Transverse colon (tissue), 4 donors: ENCODE measurements at regions not wholly inside any gene's neighbourhood (a gene's known extent, or its start where the extent isn't known, plus 50 kb on each side); places are given as distances from the start of the nearest gene placed in this dataset.

ENCODE experiments used
- DNase-seq: peaks from one replicate; pipeline ENCODE4 v3.0.0-alpha.2; 2019
- H3K27ac ChIP-seq, 4 donors: fragments of 200-600 bp; sonication (generic); 2 replicates each; pipeline ENCODE4 v1.5.1; 2016 to 2018; ENCODE audit warnings: inconsistent platforms in 4 of 4
- H3K27me3 ChIP-seq: fragments of 200-600 bp; sonication (generic); 2 replicates; pipeline ENCODE4 v1.5.1; 2017; ENCODE audit warnings: inconsistent platforms
- H3K36me3 ChIP-seq, 4 donors: fragments of 200-600 bp; sonication (generic); 2 replicates each; pipeline ENCODE4 v1.5.1; 2017 to 2019; ENCODE audit warnings: inconsistent platforms in 4 of 4
- H3K4me1 ChIP-seq, 4 donors: fragments of 200-600 bp; sonication (generic); 2 replicates each; pipeline ENCODE4 v1.5.1; 2017 to 2020; ENCODE audit warnings: inconsistent platforms in 4 of 4
- H3K4me3 ChIP-seq, 4 donors: fragments of 200-600 bp; sonication (generic); 1 replicate in 1 of 4; 2 replicates in 3 of 4; pipeline versions ENCODE4 v1.5.1 to v1.6.1; 2017 to 2019; ENCODE audit warnings: inconsistent platforms in 4 of 4
- H3K9me3 ChIP-seq, 2 donors: fragments of 200-600 bp; sonication (generic); 2 replicates each; pipeline ENCODE4 v1.5.1; 2017 to 2019; ENCODE audit warnings: inconsistent platforms in 2 of 2
- CTCF ChIP-seq, 5 experiments: fragments of 200-600 bp in 3 of 5; fragments of 450-650 bp in 2 of 5; sonication (generic) in 3 of 5; IDR thresholded peaks; 1 replicate in 2 of 5; 2 replicates in 3 of 5; pipeline ENCODE4 v1.5.1; 2016 to 2017; ENCODE audit warnings: antibody characterized with exemption in 5 of 5, inconsistent platforms in 3 of 5, mild to moderate bottlenecking in 2 of 5, moderate library complexity in 1 of 5
- EP300 ChIP-seq: sonication (generic); formaldehyde crosslinking; IDR thresholded peaks from one replicate; pipeline ENCODE4 v1.6.1; 2017; ENCODE audit warnings: antibody characterized with exemption, low read depth
- POLR2A ChIP-seq: fragments of 450-650 bp; IDR thresholded peaks from one replicate; pipeline ENCODE4 v1.6.1; 2016; ENCODE audit warnings: antibody characterized with exemption, mild to moderate bottlenecking, moderate library complexity
- POLR2AphosphoS5 ChIP-seq, 3 donors: sonication (generic); formaldehyde crosslinking; IDR thresholded peaks; one replicate each; pipeline ENCODE4 v1.6.1; 2016; ENCODE audit warnings: antibody characterized with exemption in 3 of 3
- WGBS, 2 donors: methylation state at CpG; one replicate each; pipeline ENCODE4 v1.1.5; 2018; ENCODE audit warnings: low coverage in 1 of 2; 5-methylcytosine and 5-hydroxymethylcytosine counted together
- in situ Hi-C, 4 donors: fragments of 200-750 bp; cut with MboI; loops; one replicate each; pipeline versions ENCODE4 v1.15.0 to v1.15.1; 2017; ENCODE audit warnings: low sequenced_read_pairs in 3 of 4, low pct_ligation_motif_present in 1 of 4, low pct_unique_long_range_greater_than_20kb in 1 of 4
- intact Hi-C: fragments of 100-400 bp; cut with DNase I; formaldehyde crosslinking; loops from one replicate; pipeline ENCODE4 v1.15.1; 2023; ENCODE audit warnings: low total_unique reads

DNA sequence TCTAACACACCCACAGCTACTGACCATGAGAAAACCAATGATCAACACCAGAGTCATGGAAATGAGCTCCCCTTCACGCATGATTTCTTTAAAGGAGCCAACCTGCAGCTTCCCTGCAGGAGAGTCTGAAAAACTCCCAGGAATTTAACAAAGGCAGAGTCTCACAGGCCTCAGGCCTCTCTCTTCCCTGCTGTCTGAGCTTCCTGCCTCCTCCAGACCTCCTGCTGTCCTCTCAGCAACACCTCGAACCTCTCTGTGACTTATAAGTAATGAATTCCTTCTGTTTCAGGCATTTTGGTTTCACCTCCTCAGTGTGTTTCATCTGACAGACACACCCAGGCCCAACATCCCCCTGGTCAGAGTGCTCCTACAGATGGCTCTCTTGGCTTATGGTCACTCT is 1044.4 kb downstream of the UQCRFS1 start:
- 50 to 84% methylated on average over 1 to 2 of the region's 2 CpGs for WGBS, 2 donors
- H3K4me3 ChIP-seq, result no peak overlapping the region

GRCh38 chr19:28166025-28166424 is 1046.9 kb downstream of the UQCRFS1 start:
- 75 to 83% methylated on average over 8 of the region's 8 CpGs for WGBS, 2 donors
- TF ChIP-seq POLR2AphosphoS5 (IDR thresholded peaks at IDR 0.05), result no peak
- no peak for TF ChIP-seq EP300
- no peak for TF ChIP-seq POLR2A
- TF ChIP-seq CTCF (IDR thresholded peaks at IDR 0.05), result no peak
- Histone ChIP-seq H3K4me1 (no peaks in the 10 kb centered on the region), H3K27ac (no peak overlapping the region), H3K27me3 (no peaks in the 10 kb centered on the region), H3K9me3 (no peaks in the 10 kb centered on the region), H3K36me3 (no peaks in the 10 kb centered on the region), H3K4me3 (no peak overlapping the region)
- intact Hi-C loops (no loop called here), in situ Hi-C loops (no loop called here)
- DNase-seq, result no peak

More for the DNA sequence above, 1044.4 kb downstream of the UQCRFS1 start:
- no peak overlapping the region for H3K27ac ChIP-seq
- intact Hi-C loops (no loop called here), in situ Hi-C loops (no loop called here)
- no peak for DNase-seq
- TF ChIP-seq POLR2AphosphoS5 (IDR thresholded peaks at IDR 0.05), result no peak
- no peak for TF ChIP-seq CTCF (IDR thresholded peaks at IDR 0.05)
- no peak for TF ChIP-seq POLR2A
- TF ChIP-seq EP300, result no peak
- no peaks in the 10 kb centered on the region for H3K4me1 ChIP-seq
- H3K36me3 ChIP-seq, result no peaks in the 10 kb centered on the region
- H3K9me3 ChIP-seq, result no peaks in the 10 kb centered on the region
- no peaks in the 10 kb centered on the region for H3K27me3 ChIP-seq

- H3K27me3 ChIP-seq, result no peaks in the 10 kb centered on the region
- no peak overlapping the region for H3K4me3 ChIP-seq
- in situ Hi-C loops (no loop called here), intact Hi-C loops (no loop called here)
- H3K27ac ChIP-seq, result no peak overlapping the region
- H3K36me3 ChIP-seq, result no peaks in the 10 kb centered on the region
- no peaks in the 10 kb centered on the region for H3K9me3 ChIP-seq
- TF ChIP-seq EP300 (no peak), POLR2A (no peak), CTCF (IDR thresholded peaks at IDR 0.05) (no peak), POLR2AphosphoS5 (IDR thresholded peaks at IDR 0.05) (no peak)
- no peak for DNase-seq
- WGBS, 2 donors, result 79 to 91% methylated on average over 2 to 3 of the region's 3 CpGs
- no peaks in the 10 kb centered on the region for H3K4me1 ChIP-seq
These were observed 1048.7 kb downstream of the UQCRFS1 start for GRCh38 chr19:28164214-28164613.

DNA sequence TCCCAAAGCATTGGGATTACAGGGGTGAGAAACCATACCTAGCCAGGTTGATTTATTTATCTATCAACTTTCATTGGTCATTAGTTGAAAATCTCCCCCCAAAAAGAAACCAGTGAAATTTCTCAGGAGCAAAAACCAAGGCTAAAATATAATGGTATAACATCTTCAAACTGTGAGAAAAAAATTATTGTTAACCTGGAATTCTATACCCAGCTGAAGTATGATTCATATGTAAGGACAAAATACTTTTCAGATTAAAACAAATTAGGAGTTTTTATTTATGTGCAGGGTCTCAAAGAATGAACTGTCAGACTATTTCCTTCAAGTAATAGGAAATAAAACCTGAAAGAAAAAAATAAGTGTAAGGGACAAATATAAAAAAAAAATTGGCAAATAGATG is 1053.9 kb downstream of the UQCRFS1 start:
- Histone ChIP-seq H3K9me3 (no peaks in the 10 kb centered on the region), H3K4me3 (no peak overlapping the region), H3K27ac (no peak overlapping the region), H3K27me3 (no peaks in the 10 kb centered on the region), H3K36me3 (no peaks in the 10 kb centered on the region), H3K4me1 (no peaks in the 10 kb centered on the region)
- no peak for DNase-seq
- intact Hi-C loops, result no loop called here
- in situ Hi-C loops, result no loop called here
- TF ChIP-seq POLR2AphosphoS5 (IDR thresholded peaks at IDR 0.05), result no peak
- TF ChIP-seq CTCF (IDR thresholded peaks at IDR 0.05), result no peak
- no peak for TF ChIP-seq POLR2A
- TF ChIP-seq EP300, result no peak
